Activated naive CD4-positive, alpha-beta T cell treated with anti-CD3 and anti-CD28 coated beads, Interleukin-2, amount 50 U/mL, for 72 hours (primary cell): ENCODE measurements at regions not wholly inside any gene's neighbourhood (a gene's known extent, or its start where the extent isn't known, plus 50 kb on each side); places are given as distances from the start of the nearest gene placed in this dataset.

ENCODE experiments used
- ATAC-seq, 2 donors: fragments of 150-1000 bp; cut with Tn5 transposase; 2 replicates each; pipeline ENCODE4 v1.10.0; 2021; ENCODE audit warnings: mild to moderate bottlenecking in 2 of 2, moderate library complexity in 2 of 2
- DNase-seq, 2 donors: peaks; one replicate each; pipeline ENCODE4 v3.0.0; 2021 to 2022; ENCODE audit warnings: low spot score in 2 of 2
- H3K27ac Mint-ChIP-seq, 2 donors: one replicate each; pipeline ENCODE4 v1.8.0; 2022; ENCODE audit warnings: mild to moderate bottlenecking in 2 of 2, mixed read lengths in 2 of 2
- H3K36me3 Mint-ChIP-seq, 2 donors: one replicate each; pipeline ENCODE4 v1.8.0; 2022; ENCODE audit warnings: mixed read lengths in 2 of 2
- H3K9me3 Mint-ChIP-seq, 2 donors: one replicate each; pipeline ENCODE4 v1.8.0; 2022; ENCODE audit warnings: mixed read lengths in 2 of 2

- no peaks in the 10 kb centered on the region for H3K36me3 Mint-ChIP-seq
- H3K9me3 Mint-ChIP-seq = no peaks in the 10 kb centered on the region
- DNase-seq = no peak
- ATAC-seq = no peak
- H3K27ac Mint-ChIP-seq = no peak overlapping the region
Observed at GRCh38 chr20:40521962-40522361, 167.1 kb downstream of the MAFB start.

- H3K36me3 Mint-ChIP-seq = no peaks in the 10 kb centered on the region
- no peak overlapping the region for H3K27ac Mint-ChIP-seq
- no peaks in the 10 kb centered on the region for H3K9me3 Mint-ChIP-seq
- no peak for DNase-seq
- ATAC-seq = no peak
Observed at GRCh38 chr20:40519918-40520317, 169.1 kb downstream of the MAFB start.

GRCh38 chr20:40512994-40513393 is 176.0 kb downstream of the MAFB start:
- Mint-ChIP-seq H3K27ac (no peak overlapping the region), H3K36me3 (no peaks in the 10 kb centered on the region), H3K9me3 (no peaks in the 10 kb centered on the region)
- no peak for DNase-seq
- no peak for ATAC-seq

GRCh38 chr20:40512591-40512990 is 176.4 kb downstream of the MAFB start:
- ATAC-seq = no peak
- DNase-seq = no peak
- no peaks in the 10 kb centered on the region for H3K36me3 Mint-ChIP-seq
- no peaks in the 10 kb centered on the region for H3K9me3 Mint-ChIP-seq
- no peak overlapping the region for H3K27ac Mint-ChIP-seq

GRCh38 chr20:40511478-40511877 is 177.6 kb downstream of the MAFB start:
- Mint-ChIP-seq H3K9me3 (no peaks in the 10 kb centered on the region), H3K36me3 (no peaks in the 10 kb centered on the region), H3K27ac (no peak overlapping the region)
- no peak for ATAC-seq
- no peak for DNase-seq

- no peak for DNase-seq
- H3K27ac Mint-ChIP-seq = no peak overlapping the region
- H3K9me3 Mint-ChIP-seq = no peaks in the 10 kb centered on the region
- ATAC-seq = no peak
- H3K36me3 Mint-ChIP-seq = no peaks in the 10 kb centered on the region
Observed at GRCh38 chr20:40510622-40511021, 178.4 kb downstream of the MAFB start.

GRCh38 chr20:40508821-40509220 is 180.2 kb downstream of the MAFB start:
- Mint-ChIP-seq H3K27ac (no peak overlapping the region), H3K36me3 (no peaks in the 10 kb centered on the region), H3K9me3 (no peaks in the 10 kb centered on the region)
- ATAC-seq (no peak), DNase-seq (no peak)

- H3K9me3 Mint-ChIP-seq = no peaks in the 10 kb centered on the region
- ATAC-seq (peak; percentile 28 to 54), DNase-seq (no peak)
- no peaks in the 10 kb centered on the region for H3K36me3 Mint-ChIP-seq
- H3K27ac Mint-ChIP-seq = no peak overlapping the region
Observed at GRCh38 chr20:40506537-40506939, 182.5 kb downstream of the MAFB start.

GRCh38 chr20:40503119-40503518 is 185.9 kb downstream of the MAFB start:
- no peaks in the 10 kb centered on the region for H3K36me3 Mint-ChIP-seq
- DNase-seq = no peak
- no peak for ATAC-seq

GRCh38 chr20:40502576-40502975 is 186.5 kb downstream of the MAFB start:
- ATAC-seq (no peak), DNase-seq (no peak)
- no peak overlapping the region for H3K27ac Mint-ChIP-seq
- no peaks in the 10 kb centered on the region for H3K9me3 Mint-ChIP-seq
- no peaks in the 10 kb centered on the region for H3K36me3 Mint-ChIP-seq

More at GRCh38 chr20:40503119-40503518, 185.9 kb downstream of the MAFB start:
- Mint-ChIP-seq H3K27ac (no peak overlapping the region), H3K9me3 (no peaks in the 10 kb centered on the region)

GRCh38 chr20:40499391-40499790 is 189.6 kb downstream of the MAFB start:
- no peak for DNase-seq
- H3K27ac Mint-ChIP-seq = no peak overlapping the region
- H3K9me3 Mint-ChIP-seq = no peaks in the 10 kb centered on the region
- H3K36me3 Mint-ChIP-seq = no peaks in the 10 kb centered on the region
- no peak for ATAC-seq

GRCh38 chr20:40497899-40498691 is 190.9 kb downstream of the MAFB start:
- ATAC-seq (peak in 1 of 2 donors; percentile 22), DNase-seq (no peak)
- Mint-ChIP-seq H3K9me3 (no peaks in the 10 kb centered on the region), H3K36me3 (no peaks in the 10 kb centered on the region), H3K27ac (peak overlapping the region in 1 of 2 donors; percentile 52)

- DNase-seq = no peak
- Mint-ChIP-seq H3K36me3 (no peaks in the 10 kb centered on the region), H3K9me3 (no peaks in the 10 kb centered on the region), H3K27ac (no peak overlapping the region)
- ATAC-seq = no peak
Observed at GRCh38 chr20:40495956-40496355, 193.1 kb downstream of the MAFB start.

GRCh38 chr20:40494248-40494647 is 194.8 kb downstream of the MAFB start:
- Mint-ChIP-seq H3K9me3 (no peaks in the 10 kb centered on the region), H3K36me3 (no peaks in the 10 kb centered on the region), H3K27ac (no peak overlapping the region)
- no peak for ATAC-seq
- DNase-seq = no peak

GRCh38 chr20:40493549-40493948 is 195.5 kb downstream of the MAFB start:
- H3K27ac Mint-ChIP-seq = no peak overlapping the region
- ATAC-seq (peak in 1 of 2 donors; percentile 22), DNase-seq (no peak)
- H3K36me3 Mint-ChIP-seq = no peaks in the 10 kb centered on the region
- H3K9me3 Mint-ChIP-seq = no peaks in the 10 kb centered on the region

GRCh38 chr20:40493071-40493470 is 196.0 kb downstream of the MAFB start:
- ATAC-seq (no peak), DNase-seq (no peak)
- no peaks in the 10 kb centered on the region for H3K36me3 Mint-ChIP-seq
- H3K9me3 Mint-ChIP-seq = no peaks in the 10 kb centered on the region
- no peak overlapping the region for H3K27ac Mint-ChIP-seq

- DNase-seq (no peak), ATAC-seq (no peak)
- Mint-ChIP-seq H3K9me3 (no peaks in the 10 kb centered on the region), H3K36me3 (no peaks in the 10 kb centered on the region), H3K27ac (no peak overlapping the region)
Observed at GRCh38 chr20:40491009-40491590, 197.9 kb downstream of the MAFB start.

- Mint-ChIP-seq H3K27ac (no peak overlapping the region), H3K9me3 (no peaks in the 10 kb centered on the region), H3K36me3 (no peaks in the 10 kb centered on the region)
- ATAC-seq (no peak), DNase-seq (no peak)
Observed at GRCh38 chr20:40489886-40490285, 199.2 kb downstream of the MAFB start.
